H9 (cell line): ENCODE measurements at regions not wholly inside any gene's neighbourhood (a gene's known extent, or its start where the extent isn't known, plus 50 kb on each side); places are given as distances from the start of the nearest gene placed in this dataset.

ENCODE experiments used
- DNase-seq: peaks from one replicate; pipeline ENCODE4 v3.0.0-alpha.2; 2017
- H2AFZ ChIP-seq: one replicate; pipeline ENCODE4 v1.6.1; 2013; ENCODE audit warnings: mild to moderate bottlenecking, low read length, control low read depth, moderate library complexity
- H2AK5ac ChIP-seq: 2 replicates; pipeline ENCODE4 v1.6.1; 2013; ENCODE audit warnings: low read length, control low read depth, mixed read lengths; ENCODE audit not compliant: insufficient read length
- H2BK120ac ChIP-seq: one replicate; pipeline ENCODE4 v1.6.1; 2013; ENCODE audit warnings: low read depth, mild to moderate bottlenecking, low read length, control low read depth, inconsistent platforms; ENCODE audit not compliant: poor library complexity, severe bottlenecking
- H2BK12ac ChIP-seq: 2 replicates; pipeline ENCODE4 v1.6.1; 2013; ENCODE audit warnings: low read length, control low read depth, mixed read lengths, low read depth; ENCODE audit not compliant: insufficient read length
- H2BK15ac ChIP-seq: 2 replicates; pipeline ENCODE4 v1.6.1; 2013; ENCODE audit warnings: low read depth, low read length, control low read depth
- H2BK20ac ChIP-seq: one replicate; pipeline ENCODE4 v1.6.1; 2013; ENCODE audit warnings: low read depth, mild to moderate bottlenecking, low read length, control low read depth, inconsistent platforms; ENCODE audit not compliant: poor library complexity, severe bottlenecking
- H2BK5ac ChIP-seq: 2 replicates; pipeline ENCODE4 v1.6.1; 2013; ENCODE audit warnings: low read length, control low read depth, mixed read lengths; ENCODE audit not compliant: insufficient read length
- H3K14ac ChIP-seq: 2 replicates; pipeline ENCODE4 v1.6.1; 2013; ENCODE audit warnings: low read length, control low read depth; ENCODE audit not compliant: insufficient read depth
- H3K18ac ChIP-seq: 2 replicates; pipeline ENCODE4 v1.6.1; 2013; ENCODE audit warnings: low read depth, mild to moderate bottlenecking, mixed read lengths, low read length, control low read depth; ENCODE audit not compliant: insufficient read length
- H3K23ac ChIP-seq: 2 replicates; pipeline ENCODE4 v1.6.1; 2013; ENCODE audit warnings: low read length, control low read depth, mixed read lengths, low read depth; ENCODE audit not compliant: insufficient read length
- H3K23me2 ChIP-seq: 2 replicates; pipeline ENCODE4 v1.6.1; 2013; ENCODE audit warnings: low read depth, mild to moderate bottlenecking, mixed read lengths, low read length, control low read depth; ENCODE audit not compliant: insufficient read length, poor library complexity, severe bottlenecking
- H3K27ac ChIP-seq: 2 replicates; pipeline ENCODE4 v1.5.1; 2013; ENCODE audit warnings: low read length, control low read depth, mixed read lengths, low read depth; ENCODE audit not compliant: insufficient read length
- H3K27me3 ChIP-seq: 2 replicates; pipeline ENCODE4 v1.6.1; 2013; ENCODE audit warnings: low read length, control low read depth, inconsistent platforms; ENCODE audit not compliant: insufficient read depth
- H3K4ac ChIP-seq: 2 replicates; pipeline ENCODE4 v1.6.1; 2013; ENCODE audit warnings: low read depth, mild to moderate bottlenecking, control low read depth, inconsistent platforms, low read length, moderate library complexity
- H3K4me1 ChIP-seq: 2 replicates; pipeline ENCODE4 v1.6.1; 2013; ENCODE audit warnings: low read length, control low read depth, inconsistent platforms; ENCODE audit not compliant: insufficient read depth
- H3K4me2 ChIP-seq: 2 replicates; pipeline ENCODE4 v1.6.1; 2013; ENCODE audit warnings: low read length, control low read depth, mixed read lengths; ENCODE audit not compliant: insufficient read length, insufficient read depth
- H3K56ac ChIP-seq: 2 replicates; pipeline ENCODE4 v1.6.1; 2013; ENCODE audit warnings: low read depth, mild to moderate bottlenecking, mixed read lengths, low read length, control low read depth; ENCODE audit not compliant: insufficient read length
- H3K79me1 ChIP-seq: 2 replicates; pipeline ENCODE4 v1.6.1; 2013; ENCODE audit warnings: low read depth, mild to moderate bottlenecking, moderate library complexity, low read length, control low read depth, inconsistent platforms; ENCODE audit not compliant: insufficient read depth, poor library complexity, severe bottlenecking
- H3K79me2 ChIP-seq: 2 replicates; pipeline ENCODE4 v1.6.1; 2013; ENCODE audit warnings: low read length, control low read depth, inconsistent platforms; ENCODE audit not compliant: insufficient read depth
- H3K9ac ChIP-seq: 2 replicates; pipeline ENCODE4 v1.6.1; 2013; ENCODE audit warnings: low read length, control low read depth, mixed read lengths; ENCODE audit not compliant: insufficient read length; ENCODE audit errors: extremely low read depth
- H3K9me3 ChIP-seq: one replicate; pipeline ENCODE4 v1.6.1; 2013; ENCODE audit warnings: low read depth, low read length, inconsistent platforms; ENCODE audit not compliant: control insufficient read depth
- H3T11ph ChIP-seq: one replicate; pipeline ENCODE4 v1.6.1; 2013; ENCODE audit warnings: mild to moderate bottlenecking, low read length, control low read depth, inconsistent platforms
- H4K20me1 ChIP-seq: one replicate; pipeline ENCODE4 v1.6.1; 2013; ENCODE audit not compliant: control insufficient read depth, insufficient read length, insufficient read depth
- H4K5ac ChIP-seq: 2 replicates; pipeline ENCODE4 v1.6.1; 2013; ENCODE audit warnings: low read depth, mild to moderate bottlenecking, mixed read lengths, low read length, control low read depth; ENCODE audit not compliant: insufficient read length
- H4K8ac ChIP-seq: replicated peaks from 2 replicates; pipeline ENCODE4 v1.6.1; 2013; ENCODE audit warnings: low read length, control low read depth, mixed read lengths, low read depth; ENCODE audit not compliant: insufficient read length
- H4K91ac ChIP-seq: 2 replicates; pipeline ENCODE4 v1.6.1; 2013; ENCODE audit warnings: low read depth, mild to moderate bottlenecking, moderate library complexity, mixed read lengths, low read length, control low read depth; ENCODE audit not compliant: insufficient read length
- H3K27ac Mint-ChIP-seq, 3 experiments: 2 replicates in 2 of 3; 3 replicates in 1 of 3; pipeline ENCODE4 v1.8.0; 2020 to 2021; ENCODE audit warnings: mixed read lengths in 3 of 3, mild to moderate bottlenecking in 1 of 3, moderate library complexity in 1 of 3
- H3K27me3 Mint-ChIP-seq: 2 replicates; pipeline ENCODE4 v1.8.0; 2021; ENCODE audit warnings: low read depth, mild to moderate bottlenecking, moderate library complexity, mixed read lengths
- H3K36me3 Mint-ChIP-seq, 3 experiments: 2 replicates in 2 of 3; 3 replicates in 1 of 3; pipeline ENCODE4 v1.8.0; 2020 to 2021; ENCODE audit warnings: low read depth in 3 of 3, mixed read lengths in 3 of 3; ENCODE audit not compliant: insufficient read depth in 1 of 3
- H3K4me1 Mint-ChIP-seq, 2 experiments: 2 replicates each; pipeline ENCODE4 v1.8.0; 2020; ENCODE audit warnings: mixed read lengths in 2 of 2
- H3K4me3 Mint-ChIP-seq, 2 experiments: 2 replicates in 1 of 2; 3 replicates in 1 of 2; pipeline ENCODE4 v1.8.0; 2020 to 2021; ENCODE audit warnings: mild to moderate bottlenecking in 2 of 2, mixed read lengths in 2 of 2, moderate library complexity in 1 of 2
- H3K9me3 Mint-ChIP-seq, 2 experiments: 2 replicates in 1 of 2; 3 replicates in 1 of 2; pipeline ENCODE4 v1.8.0; 2020; ENCODE audit warnings: mild to moderate bottlenecking in 2 of 2, mixed read lengths in 2 of 2, moderate library complexity in 1 of 2
- CTCF ChIP-seq: fragments of 200-600 bp; sonication (generic); conservative IDR thresholded peaks from 3 replicates; pipeline ENCODE4 v1.8.0; 2021; ENCODE audit warnings: antibody characterized with exemption, mild to moderate bottlenecking
- WGBS: extraction: QIAGEN DNeasy Blood & Tissue Kit; methylation state at CpG from one replicate; pipeline ENCODE4 v1.1.7; 2013; ENCODE audit warnings: missing lambda C conversion rate, low lambda C conversion rate, mixed read lengths; ENCODE audit not compliant: insufficient read length; ENCODE audit errors: extremely low coverage; 5-methylcytosine and 5-hydroxymethylcytosine counted together

GRCh38 chr1:244914761-244915160 lies 50.4 kb upstream of the HNRNPU start:
- Mint-ChIP-seq H3K9me3 (no peaks in the 10 kb centered on the region), H3K27ac (no peak overlapping the region), H3K4me1 (peaks cover 6 to 9% of the 10 kb centered on the region in 2 experiments; a peak in 3 of 4 replicates), H3K27me3 (peaks cover 23% of the 10 kb centered on the region), H3K36me3 (no peaks in the 10 kb centered on the region), H3K4me3 (no peak overlapping the region; a peak in 1 of 5 replicates)
- Histone ChIP-seq H3K4me1 (no peaks in the 10 kb centered on the region), H2BK5ac (no peak overlapping the region), H4K91ac (no peak overlapping the region), H3K79me1 (no peaks in the 10 kb centered on the region), H3K79me2 (no peaks in the 10 kb centered on the region), H2BK120ac (no peak overlapping the region), H3K18ac (no peak overlapping the region), H3K9ac (no peak overlapping the region), H3K27ac (no peak overlapping the region), H3K27me3 (no peaks in the 10 kb centered on the region; the same call in 1 of the 2 replicates), H4K8ac (no peak overlapping the region), H4K20me1 (no peaks in the 10 kb centered on the region), H4K5ac (no peak overlapping the region), H3K23ac (no peak overlapping the region), H3K9me3 (no peaks in the 10 kb centered on the region), H2AFZ (no peak overlapping the region), H2BK15ac (no peak overlapping the region), H2AK5ac (no peak overlapping the region), H3K14ac (no peak overlapping the region), H3K4ac (no peak overlapping the region), H3K56ac (no peak overlapping the region), H2BK20ac (no peak overlapping the region), H3K23me2 (peaks cover 3% of the 10 kb centered on the region), H2BK12ac (no peak overlapping the region), H3K4me2 (no peak overlapping the region), H3T11ph (no peak overlapping the region)
- WGBS: no CpG with 5 or more reads among the region's 4 CpGs
- DNase-seq: no peak
- no peak for TF ChIP-seq CTCF
